CD4-positive, alpha-beta T cell treated with Interleukin-1 beta for 1 hour (primary cell): ENCODE measurements at regions not wholly inside any gene's neighbourhood (a gene's known extent, or its start where the extent isn't known, plus 50 kb on each side); places are given as distances from the start of the nearest gene placed in this dataset.

Experiments used
- DNase-seq, 2 donors: peaks; one replicate each; pipeline ENCODE4 v3.0.0-alpha.2; 2020 to 2022

- DNase-seq, result no peak
These were observed 136.8 kb downstream of the ASB1 start for GRCh38 chr2:238563551-238563950.

GRCh38 chr2:238564286-238564920 lies 137.7 kb downstream of the ASB1 start:
- DNase-seq, result no peak

- DNase-seq, result no peak
These were observed 138.3 kb downstream of the ASB1 start for GRCh38 chr2:238565031-238565430.

- DNase-seq, result no peak
These were observed 139.4 kb downstream of the ASB1 start for GRCh38 chr2:238566001-238566645.

- no peak for DNase-seq
These were observed 140.5 kb downstream of the ASB1 start for GRCh38 chr2:238567067-238567855.

- DNase-seq, result no peak
These were observed 141.3 kb downstream of the ASB1 start for GRCh38 chr2:238567996-238568395.

- no peak for DNase-seq
These were observed 142.0 kb downstream of the ASB1 start for GRCh38 chr2:238568455-238569440.

- no peak for DNase-seq
These were observed 142.9 kb downstream of the ASB1 start for GRCh38 chr2:238569507-238570195.

GRCh38 chr2:238570391-238570790 lies 143.7 kb downstream of the ASB1 start:
- no peak for DNase-seq

GRCh38 chr2:238570926-238571325 lies 144.2 kb downstream of the ASB1 start:
- no peak for DNase-seq

GRCh38 chr2:238571661-238572372 lies 145.1 kb downstream of the ASB1 start:
- DNase-seq, result no peak

- DNase-seq, result no peak
These were observed 146.5 kb downstream of the ASB1 start for GRCh38 chr2:238573065-238573778.

- DNase-seq, result no peak
These were observed 147.2 kb downstream of the ASB1 start for GRCh38 chr2:238573916-238574315.

GRCh38 chr2:238574490-238575271 lies 148.0 kb downstream of the ASB1 start:
- DNase-seq, result no peak

- no peak for DNase-seq
These were observed 149.9 kb downstream of the ASB1 start for GRCh38 chr2:238576674-238577073.

GRCh38 chr2:238578256-238578655 lies 151.5 kb downstream of the ASB1 start:
- no peak for DNase-seq

GRCh38 chr2:238580486-238580885 lies 153.8 kb downstream of the ASB1 start:
- DNase-seq, result no peak

- DNase-seq, result no peak
These were observed 154.4 kb downstream of the ASB1 start for GRCh38 chr2:238581126-238581525.

GRCh38 chr2:238582159-238582558 lies 155.4 kb downstream of the ASB1 start:
- no peak for DNase-seq

- no peak for DNase-seq
These were observed 157.9 kb downstream of the ASB1 start for GRCh38 chr2:238584617-238585016.
